ENCODE measurements at regions not wholly inside any gene's neighbourhood (a gene's known extent, or its start where the extent isn't known, plus 50 kb on each side); places are given as distances from the start of the nearest gene placed in this dataset.
"Not testable (repeated sequence)": the region's sequence is repeated elsewhere in the genome, so short reads cannot be mapped to it uniquely, and the experiment has no call there.

DNA sequence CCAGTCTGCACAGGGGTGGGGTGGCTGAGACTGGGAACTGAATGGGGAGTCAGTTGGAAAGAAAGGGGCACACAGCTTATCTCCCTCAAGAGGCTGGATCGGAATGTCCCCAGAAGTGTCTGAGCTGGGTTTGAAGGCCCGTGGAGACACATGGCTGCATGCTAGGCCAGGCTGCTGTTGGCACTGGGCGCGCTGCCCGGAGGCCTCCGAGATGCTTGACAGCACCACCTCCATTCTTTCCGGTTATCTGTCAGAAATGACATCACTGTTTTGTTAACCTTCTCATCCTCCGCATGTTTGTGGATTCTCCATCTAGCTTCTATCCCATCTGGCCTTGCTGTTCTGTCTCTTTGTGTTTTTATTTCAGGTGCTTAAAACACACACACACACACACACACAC lies 85.5 kb downstream of the APIP start:
- peak; percentile 74 for DNase-seq

DNA sequence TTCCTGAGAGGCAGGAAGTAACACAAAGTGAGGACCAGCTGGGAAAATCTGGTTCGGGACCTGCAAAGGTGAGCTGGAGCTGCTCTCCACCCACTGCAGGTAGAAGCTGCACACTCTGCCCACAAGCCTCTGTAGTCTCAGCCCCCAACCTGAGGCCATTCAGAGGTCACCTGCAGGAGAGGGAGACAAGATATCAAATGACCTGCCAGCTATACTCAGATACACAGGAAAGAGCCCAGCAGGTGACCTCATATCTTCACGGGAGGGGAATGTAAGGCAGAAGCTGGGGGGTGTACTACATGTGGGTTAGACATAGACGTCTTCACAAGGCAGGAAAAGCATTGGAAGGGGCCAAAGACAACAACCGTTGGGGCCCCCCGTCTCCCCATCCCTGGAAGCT lies 86.1 kb downstream of the APIP start:
- DNase-seq, result no peak

DNA sequence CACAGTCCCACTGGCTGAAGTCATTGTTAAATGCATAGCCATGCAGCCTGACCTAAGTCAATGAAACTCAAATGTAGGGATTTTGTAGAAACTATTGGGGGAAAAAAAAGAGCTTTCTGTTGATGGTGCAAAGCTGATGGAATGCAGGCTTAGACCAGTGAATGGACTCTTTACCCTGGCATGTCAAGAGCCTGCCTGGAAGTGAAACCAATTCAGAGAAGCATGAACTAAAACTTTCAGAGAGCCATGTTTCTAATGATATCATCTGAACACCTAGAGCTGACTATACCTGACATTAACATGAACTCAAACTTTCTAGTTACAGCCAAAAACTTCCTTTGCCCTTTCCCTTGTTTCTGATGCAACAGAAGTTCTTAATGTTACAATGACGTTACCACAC lies 89.0 kb downstream of the APIP start:
- DNase-seq, result no peak

DNA sequence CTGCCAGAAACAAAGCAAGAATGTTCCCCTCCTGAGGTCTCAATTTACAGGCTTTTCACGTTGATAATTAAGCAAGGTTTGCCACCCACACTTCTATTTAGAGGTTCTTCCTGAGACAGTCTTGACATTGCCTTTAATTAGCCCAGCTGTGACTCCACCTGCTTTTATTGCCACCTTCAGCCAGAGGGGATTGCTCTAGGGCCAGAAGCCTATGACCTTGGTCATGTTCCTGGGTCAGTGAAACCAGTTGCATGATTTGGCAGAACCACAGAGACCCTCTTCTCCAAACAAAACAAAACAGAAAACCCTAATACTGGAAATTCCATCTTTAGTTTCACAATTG lies 89.8 kb downstream of the APIP start:
- no peak for DNase-seq

DNA sequence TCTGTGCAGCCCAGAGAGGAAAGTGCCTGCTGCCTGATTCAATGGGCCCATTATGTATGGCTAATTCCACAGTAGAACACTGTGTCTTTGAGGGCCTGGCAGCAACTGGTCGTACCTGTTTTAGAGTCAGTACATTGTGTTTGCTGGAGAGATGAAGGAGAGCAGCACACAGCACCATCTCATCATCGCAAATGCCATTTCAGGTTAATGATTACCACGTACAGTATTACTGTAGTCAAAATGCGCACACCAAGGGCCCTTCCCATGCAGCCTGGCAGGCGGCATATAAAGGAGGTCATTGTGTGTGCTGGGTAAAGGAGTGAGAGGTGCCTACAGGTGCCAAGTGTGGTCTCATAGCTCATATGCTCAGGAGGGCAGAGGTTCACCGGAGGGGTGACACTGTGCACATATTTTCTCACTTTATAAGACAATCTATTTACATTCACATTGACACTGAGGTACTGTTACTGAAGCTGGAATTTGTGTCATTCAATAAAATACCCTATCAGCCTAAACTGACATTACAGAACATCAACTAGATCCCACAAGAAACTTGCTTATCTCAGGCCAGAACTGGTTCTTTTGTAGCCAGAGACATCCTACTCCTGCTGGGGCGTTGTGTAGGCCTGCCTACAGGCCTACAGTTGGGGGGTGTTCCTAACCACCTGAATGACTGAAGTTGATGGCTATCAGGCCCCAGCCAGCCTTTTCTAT lies 90.4 kb downstream of the APIP start:
- DNase-seq, result peak; percentile 68

DNA sequence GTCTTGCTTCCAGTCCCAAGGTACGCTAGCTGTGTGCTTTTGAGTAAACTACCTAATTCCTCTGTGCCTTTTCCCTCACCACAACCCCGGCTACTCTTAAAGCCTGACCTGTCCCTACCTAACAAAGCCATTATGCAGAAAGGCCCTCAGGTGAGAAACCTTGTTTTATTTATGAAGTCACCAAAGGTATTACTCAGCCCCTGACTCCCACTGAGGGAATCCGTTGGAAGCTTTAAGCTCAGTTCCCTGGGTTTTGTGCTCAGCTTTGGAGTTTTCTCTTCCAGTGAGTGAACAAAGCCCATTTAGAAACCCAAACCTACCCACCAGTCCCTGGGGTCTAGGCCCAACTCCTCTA lies 90.9 kb downstream of the APIP start:
- DNase-seq, result no peak

DNA sequence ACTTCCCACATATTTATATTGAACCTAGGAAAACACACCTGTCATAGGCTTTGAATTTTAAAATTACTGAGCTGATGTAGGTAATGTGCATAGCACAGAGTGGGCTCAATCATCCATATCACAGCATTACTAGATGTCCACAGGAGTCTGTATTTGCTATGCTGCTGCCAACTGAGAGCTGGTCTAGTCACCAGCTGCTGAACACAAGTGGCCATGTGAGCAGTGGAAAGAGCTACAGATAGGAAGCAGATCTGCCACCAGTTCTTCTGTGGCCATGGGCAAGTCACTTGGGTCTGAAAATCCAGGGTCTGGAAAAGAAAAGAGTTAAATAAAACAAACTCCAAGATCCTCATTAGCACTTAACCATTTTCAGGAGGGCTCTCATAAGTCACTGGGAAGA lies 91.8 kb downstream of the APIP start:
- no peak for DNase-seq

DNA sequence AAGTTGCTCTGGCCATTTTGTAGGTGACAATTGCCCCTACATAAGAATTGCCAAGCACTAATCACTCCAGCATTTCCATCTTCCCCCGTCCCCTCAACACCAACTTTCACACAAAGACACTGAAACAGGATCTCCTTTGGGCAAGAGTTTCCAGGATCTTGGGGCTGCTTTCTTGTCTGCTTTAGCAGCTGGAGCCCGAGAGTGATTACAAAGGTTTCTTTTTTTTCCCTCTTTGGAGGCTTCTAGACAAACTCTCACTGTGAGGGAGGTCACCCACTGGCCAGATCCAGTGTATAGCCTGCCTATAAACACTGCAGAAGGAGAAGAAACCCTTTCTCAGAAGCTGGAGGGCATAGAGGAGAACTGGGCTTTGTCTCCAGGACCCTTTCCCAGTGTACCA lies 92.5 kb downstream of the APIP start:
- no peak for DNase-seq

DNA sequence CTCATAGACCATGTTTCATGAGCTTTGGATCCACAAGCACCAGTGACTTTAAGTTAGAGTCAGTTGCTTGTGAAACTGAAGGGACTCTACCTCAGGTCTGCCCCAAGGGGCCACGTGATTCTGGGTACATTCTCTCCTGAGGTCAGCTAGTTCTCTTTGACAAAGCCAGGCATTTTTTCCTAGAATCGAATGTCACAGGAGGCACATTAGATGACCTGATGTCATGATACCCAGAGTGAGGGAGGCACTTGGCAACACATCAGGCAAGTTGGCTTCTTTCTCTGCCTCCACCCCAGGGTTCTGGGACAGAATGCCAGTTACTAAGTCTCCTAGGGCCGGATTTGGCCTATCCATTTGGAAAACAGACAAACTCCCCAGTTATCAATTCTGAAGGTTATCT lies 93.0 kb downstream of the APIP start:
- DNase-seq, result no peak

DNA sequence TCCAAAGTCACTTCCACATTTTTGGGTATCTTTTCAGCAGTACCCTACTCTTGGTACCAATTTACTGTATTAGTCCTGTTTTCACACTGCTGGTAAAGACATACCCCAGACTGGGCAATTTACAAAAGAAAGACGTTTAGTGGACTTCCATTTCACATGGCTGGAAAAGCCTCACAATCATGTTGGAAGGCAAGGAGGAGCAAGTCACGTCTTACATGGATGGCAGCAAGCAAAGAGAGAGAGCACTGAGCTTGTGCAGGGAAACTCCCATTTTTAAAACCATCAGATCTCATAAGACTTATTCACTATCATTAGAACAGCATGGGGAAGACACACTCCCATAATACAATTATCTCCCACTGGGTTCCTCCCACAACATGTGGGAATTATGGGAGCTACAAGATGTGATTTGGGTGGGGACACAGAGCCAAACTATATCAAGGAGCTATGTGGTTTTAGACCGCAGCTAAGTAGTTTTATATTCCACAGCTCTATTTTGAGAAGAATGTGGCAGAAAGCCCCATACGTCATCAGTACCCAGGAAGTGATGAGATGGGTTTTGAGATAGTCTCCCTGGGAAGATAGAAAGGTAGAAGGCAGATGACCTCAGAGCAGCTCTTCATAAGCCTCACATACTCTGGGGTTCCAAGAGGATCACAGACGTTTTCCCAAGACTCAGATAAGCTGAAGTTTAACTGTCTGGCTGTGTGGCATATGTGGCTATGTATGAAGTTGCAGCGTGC lies 96.3 kb downstream of the APIP start:
- no peak for DNase-seq

DNA sequence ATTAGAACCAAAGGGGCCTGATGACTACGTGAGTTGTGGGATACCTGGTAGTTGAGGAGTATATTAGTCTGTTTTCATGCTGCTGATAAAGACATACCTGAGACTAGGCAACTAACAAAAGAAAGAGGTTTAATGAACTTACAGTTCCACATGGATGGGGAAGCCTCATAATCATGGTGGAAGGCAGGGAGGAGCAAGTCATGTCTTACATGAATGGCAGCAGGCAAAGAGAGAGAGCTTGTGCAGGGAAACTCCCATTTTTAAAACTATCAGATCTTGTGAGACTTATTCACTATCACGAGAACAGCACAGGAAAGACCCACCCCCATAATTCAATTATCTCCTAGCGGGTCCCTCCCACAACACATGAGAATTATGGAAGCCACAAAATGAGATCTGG lies 98.4 kb downstream of the APIP start:
- DNase-seq, result not testable (repeated sequence)

DNA sequence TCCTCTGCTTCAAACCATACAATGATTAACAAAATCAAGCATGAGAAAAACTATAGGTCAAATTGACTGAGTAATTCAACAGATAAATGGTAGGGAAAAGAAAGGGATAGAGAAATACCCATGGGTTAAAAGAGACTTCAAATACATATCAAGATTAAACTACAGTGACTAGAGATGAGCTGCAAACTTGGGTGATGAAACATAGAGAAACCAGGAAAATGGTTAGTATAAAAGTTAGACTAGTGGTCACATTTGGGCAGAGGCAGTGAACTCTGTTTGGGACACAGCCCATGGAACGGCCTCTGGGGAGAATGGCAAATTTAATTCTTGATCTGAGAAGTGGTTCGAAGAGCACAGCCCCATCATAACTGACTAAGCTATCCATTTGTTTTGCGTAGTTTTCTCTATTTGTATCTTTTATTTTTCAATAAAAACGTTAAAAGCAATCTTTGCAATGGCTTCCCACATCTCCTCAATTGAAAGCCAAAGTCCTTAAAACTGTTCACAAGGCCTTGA lies 99.4 kb downstream of the APIP start:
- no peak for DNase-seq

DNA sequence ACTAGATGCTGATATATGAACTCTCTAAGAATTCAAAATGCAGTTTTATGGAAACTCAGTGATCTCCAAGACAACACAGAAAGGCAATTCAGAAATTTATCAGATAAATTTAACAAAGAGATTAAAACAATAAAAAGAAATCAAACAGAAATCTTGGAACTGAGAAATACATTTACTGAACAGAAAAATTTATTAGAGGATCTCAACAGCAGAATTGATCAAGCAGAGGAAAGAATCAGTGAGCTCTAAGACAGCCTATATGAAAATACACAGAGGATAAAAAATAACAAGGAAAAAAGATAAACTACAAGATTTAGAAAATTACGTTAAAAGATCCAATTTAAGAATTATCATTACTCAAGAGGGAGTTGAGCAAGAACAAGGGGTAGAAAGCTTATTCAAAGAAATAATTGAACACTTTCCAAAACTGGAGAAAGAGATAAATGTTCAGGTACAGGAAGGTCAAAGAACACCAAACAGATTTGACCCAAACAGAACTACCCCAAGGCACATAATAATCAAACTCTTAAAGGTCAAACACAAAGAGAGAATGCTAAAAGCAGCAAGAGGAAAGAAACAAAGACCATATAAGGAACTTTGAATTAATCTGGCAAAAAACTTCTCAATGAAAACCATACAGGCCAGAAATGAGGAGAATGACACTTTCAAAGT lies 103.1 kb downstream of the APIP start:
- DNase-seq, result no peak

DNA sequence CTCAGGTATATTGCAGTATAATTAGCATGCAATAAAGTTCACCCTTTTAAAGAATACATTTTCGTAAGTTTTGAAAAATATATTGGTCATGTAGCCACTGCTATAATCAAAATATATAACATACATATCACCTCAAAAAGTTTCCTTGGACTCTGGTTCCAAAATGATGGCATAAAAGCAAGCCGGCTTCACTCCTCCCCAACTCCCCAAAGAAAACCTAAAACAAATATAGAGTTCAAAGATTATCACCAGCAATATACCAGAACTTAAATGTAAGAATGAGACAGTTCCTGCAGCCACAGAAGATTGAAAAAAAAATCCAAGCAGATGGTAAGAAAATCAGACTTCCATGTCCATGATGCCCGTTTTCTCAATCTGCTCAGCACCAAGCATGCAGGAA lies 104.3 kb downstream of the APIP start:
- DNase-seq, result no peak

DNA sequence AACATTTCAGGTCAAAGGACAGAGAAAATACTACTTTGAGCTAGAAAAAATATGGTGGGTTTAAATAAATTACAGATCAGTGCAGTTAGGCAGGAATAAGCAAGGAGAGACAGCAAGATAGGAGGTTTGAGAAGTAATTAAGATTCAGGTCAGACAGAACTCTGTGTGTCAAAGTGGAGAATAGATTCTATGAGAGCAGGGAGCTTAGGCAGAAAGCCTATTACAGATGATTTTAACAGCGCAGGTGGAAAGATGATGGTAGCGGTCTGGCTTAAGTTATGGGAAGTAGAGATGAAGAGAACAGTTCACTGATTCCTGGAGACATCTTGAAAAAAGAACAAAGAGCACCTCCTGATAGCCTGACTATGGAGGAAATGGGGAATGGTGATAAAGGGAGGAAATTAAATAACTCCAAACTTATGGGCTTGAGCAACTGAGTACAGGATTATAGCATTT lies 106.0 kb downstream of the APIP start:
- no peak for DNase-seq

DNA sequence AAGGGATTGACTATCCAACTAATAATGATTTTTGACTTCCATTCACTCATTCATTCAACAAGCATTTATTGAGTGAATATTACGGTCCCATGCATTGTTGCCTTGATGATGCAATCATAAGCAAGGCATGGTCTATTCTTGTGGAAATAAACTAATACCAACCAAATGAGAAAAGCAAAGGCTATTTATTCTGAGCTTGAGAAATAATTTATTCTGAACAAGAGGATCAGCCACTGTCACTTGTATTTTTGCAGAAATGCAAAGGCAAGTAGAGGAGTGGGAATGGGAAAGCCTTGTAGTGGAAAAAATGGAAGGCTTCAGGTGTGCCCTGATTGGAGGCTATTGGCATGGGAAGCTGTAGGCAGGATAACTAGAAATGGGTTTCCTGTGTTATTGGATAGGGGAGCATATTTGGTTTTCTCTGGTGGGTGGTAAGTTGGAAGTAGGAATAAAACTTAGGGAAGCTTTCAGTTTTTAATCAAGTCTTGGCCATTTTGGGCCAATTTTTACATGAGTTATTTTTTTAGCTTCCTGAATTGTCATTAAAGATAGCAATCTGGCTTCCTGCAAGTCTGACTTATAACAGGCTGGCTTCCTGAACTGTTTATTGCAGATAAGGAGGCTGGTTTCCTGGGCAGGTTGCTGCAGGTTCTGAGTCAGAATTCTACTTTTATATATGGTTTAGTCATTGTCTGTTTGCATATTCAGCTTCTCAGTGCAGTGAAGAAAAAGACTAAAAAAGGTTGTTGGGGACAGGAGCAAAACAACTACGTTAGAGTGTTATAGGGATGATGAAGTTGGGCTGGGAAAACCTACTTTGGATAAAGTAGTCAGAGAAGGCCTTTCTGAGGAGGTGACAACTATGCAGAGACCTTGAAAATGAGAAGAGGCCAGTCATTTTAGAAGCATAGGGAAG lies 106.7 kb downstream of the APIP start:
- DNase-seq, result no peak

DNA sequence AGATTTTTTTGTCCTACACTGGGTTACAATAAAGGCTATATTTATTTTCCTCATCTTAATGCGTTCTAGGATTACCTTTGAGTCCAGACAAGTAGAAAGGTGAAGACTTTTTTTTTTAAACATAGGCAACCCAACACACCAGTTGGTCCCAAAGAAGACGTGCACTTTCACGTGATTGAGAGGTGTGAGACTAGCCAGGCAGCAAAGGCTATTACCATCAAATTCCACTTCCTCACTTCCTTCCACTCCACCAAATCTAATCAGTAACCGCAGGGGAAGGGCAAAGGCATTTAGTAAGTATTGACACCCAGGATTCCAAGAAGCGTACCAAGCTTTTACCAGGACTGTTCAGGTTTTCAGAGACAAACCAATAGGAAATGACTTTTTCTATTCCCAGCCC lies 109.3 kb downstream of the APIP start:
- no peak for DNase-seq

DNA sequence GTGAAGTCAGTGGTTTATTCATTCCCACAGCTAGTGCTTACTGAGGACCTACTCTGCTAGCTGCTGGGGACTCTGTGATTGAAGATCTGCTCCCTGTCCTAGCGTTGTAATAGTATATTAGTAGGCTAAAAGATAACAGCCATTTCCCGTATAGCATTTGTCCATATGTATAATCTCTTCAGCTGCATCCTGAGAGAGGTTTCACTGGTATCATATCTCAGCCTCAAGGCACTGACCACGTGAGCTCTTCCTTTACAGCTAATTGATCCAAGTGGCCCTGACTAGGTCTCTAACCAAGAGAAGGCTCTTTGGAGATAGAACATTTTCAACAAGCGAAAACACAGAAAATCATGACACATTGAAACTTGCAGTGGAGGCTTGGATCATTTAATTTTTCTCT lies 110.2 kb downstream of the APIP start:
- no peak for DNase-seq

DNA sequence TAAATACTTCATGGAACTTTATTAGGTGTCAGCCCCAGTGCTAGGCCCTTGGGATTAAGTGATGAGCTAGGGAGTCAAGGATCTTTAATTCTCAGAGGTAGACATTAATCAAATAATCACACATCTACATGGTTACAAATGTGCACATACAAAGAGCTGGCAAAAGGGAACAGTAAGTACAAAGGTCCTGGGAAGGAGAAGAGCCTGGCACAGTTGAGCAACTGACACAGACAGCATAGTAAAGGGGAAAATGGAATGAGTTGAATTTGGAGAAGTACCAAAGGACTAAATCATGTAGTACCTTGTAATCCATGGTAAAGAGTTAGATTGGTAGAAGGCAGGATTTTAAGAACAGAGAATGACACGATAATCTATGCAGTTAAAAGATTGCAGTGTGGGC lies 116.3 kb downstream of the APIP start:
- no peak for DNase-seq

DNA sequence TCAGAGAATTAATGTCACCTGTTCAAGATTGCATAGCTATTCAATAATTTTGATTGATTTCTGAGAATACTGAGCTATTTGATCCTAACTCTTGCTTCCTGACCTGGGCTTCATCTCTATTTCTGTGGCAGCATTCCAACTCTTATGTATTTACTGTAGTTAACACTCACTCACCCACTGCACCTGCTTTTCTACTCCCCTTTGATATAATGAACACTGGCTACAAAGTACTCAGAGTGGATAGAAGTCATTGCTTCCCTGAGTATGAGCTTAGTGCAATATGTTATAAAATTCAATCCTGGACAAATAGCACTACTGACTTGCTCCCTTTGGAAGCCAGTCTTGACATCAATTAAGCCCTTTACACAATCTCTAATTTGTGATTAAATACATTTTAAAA lies 117.2 kb downstream of the APIP start:
- peak; percentile 17 for DNase-seq

DNA sequence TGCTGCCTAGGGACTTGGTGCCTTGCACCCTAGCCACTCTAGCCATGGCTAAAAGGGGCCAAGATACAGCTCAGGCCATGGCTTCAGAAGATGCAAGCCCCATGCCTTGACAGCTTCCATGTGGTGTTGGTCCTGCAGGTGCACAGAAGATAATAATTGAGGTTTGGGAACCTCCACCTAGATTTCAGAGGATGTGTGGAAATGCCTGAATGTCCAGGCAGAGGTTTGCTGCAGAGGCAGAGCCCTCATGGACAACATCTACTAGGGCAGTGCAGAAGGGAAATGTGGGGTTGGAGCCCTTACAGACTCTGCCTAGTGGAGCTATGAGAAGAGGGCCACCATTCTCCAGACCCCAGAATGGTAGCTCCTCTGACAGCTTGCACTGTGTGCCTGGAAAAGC lies 118.7 kb downstream of the APIP start:
- not testable (repeated sequence) for DNase-seq

DNA sequence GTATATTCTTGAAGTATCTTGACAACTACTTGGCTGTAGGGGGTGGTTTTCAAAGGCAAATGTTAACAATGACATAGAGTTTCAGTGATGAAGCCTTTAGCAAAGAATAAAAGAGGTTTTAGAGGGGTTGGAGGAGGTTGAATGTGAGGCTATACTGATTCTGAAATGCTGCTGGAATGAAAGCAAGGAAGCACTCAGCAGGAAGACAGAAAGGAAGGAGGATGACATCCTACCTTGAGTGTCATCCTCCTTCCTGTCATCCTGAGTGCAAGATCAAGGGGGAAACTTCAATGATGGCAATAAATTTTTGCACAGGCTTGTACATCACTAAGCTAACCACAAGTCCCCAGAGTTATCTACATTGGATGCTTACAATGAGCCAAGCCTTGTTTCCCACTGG lies 120.5 kb downstream of the APIP start:
- no peak for DNase-seq

DNA sequence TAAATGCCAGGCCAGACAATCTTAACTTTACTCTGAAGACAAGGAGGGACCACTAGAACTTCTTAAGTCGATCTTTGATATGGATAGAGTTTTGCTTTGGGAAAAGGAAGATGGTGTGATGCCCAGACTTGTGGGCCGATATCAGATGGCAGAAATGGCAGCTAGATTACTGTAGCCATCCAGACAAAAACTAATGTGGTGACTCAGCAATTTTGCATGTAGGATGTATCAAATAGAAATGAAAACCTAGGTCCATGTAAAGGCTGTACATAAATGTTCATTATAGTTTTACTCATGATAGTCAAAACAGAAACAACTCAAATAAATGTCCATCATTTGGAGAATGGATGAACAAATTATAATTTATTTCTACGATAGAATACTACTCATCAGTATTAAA lies 121.5 kb downstream of the APIP start:
- DNase-seq, result no peak
